NOMO-1 (cell line): ENCODE measurements at regions not wholly inside any gene's neighbourhood (a gene's known extent, or its start where the extent isn't known, plus 50 kb on each side); places are given as distances from the start of the nearest gene placed in this dataset.
"Not testable (repeated sequence)": the region's sequence is repeated elsewhere in the genome, so short reads cannot be mapped to it uniquely, and the experiment has no call there.

Experiments used
- DNase-seq, 2 experiments: peaks; one replicate each; lab custom pipeline; 2025; ENCODE audit not compliant: unreplicated experiment in 2 of 2; lab: John Stamatoyannopoulos, UW

GRCh38 chr10:105757302-105757701 lies 1116.2 kb downstream of the SORCS3 start:
- no peak for DNase-seq

DNA sequence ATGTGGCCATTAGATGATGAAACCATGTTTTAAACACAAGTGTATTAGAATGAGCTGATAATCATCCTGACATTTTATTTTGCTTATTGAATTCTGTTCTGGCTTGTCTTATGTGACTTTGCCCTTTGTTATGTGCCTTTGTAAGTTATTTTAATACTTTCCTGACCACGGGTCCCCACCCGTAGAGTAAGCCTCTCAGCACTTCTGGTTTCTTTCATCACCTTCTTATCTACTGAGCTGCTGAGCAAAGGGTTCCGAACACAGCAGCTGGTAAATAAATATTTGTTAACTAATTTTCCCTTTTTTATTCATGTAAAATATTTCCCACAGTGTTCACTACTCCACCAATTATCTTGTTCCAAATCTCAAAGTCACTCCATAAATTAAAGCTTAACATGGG lies 1115.3 kb downstream of the SORCS3 start:
- DNase-seq = no peak

DNA sequence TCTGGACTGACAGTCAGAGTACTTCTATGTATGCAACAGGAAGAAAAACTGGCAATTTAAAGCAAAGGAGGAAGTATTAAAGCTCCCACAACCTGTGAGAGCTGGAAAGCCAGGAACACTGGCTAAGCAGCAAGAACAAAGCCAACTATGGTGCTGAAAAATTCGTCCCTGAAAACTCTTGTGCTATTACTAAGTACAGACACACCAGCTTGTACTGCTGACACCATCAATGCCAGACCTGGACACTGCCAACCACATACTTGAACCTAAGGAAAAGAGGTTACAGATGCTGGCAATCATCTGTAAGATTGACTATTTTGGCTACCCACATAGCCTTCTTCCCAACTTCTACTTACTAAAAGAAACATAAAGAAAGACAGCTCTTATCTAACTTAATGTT lies 1110.6 kb downstream of the SORCS3 start:
- no peak for DNase-seq

- no peak for DNase-seq
Measured at GRCh38 chr10:105745596-105746148, 1104.6 kb downstream of the SORCS3 start.

DNA sequence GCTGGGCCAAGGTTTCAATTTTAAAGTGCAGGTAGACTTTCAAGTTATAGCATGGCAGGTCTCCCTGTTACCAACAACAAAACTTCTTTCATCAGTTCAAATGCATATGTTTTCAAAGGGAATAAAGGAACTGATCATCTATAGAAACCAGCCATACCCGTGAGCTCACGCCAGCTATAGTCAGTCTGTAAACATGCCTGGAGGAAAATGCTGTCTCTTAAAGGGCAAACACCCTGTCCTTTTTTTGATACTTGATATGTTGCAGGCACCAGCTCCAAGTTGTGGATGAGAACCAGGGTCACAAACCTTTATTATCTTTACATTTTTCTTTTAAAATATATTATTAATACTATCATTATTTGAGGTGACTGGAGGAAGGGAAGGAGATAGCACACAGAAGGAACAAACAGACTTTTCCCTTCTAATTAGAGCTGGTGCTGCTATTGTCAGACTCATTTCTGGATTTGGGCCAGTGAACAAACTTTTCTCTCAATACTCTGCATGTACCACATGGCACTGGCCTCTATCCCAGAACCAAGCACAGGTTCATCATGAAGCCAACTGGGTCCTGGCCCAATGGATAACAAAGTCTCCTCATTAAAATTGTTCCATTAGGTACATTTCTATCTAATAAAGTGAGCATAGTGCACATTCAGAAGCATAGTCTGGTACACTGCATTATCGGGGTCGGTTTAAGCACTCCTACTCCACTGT lies 1102.4 kb downstream of the SORCS3 start:
- no peak for DNase-seq

DNA sequence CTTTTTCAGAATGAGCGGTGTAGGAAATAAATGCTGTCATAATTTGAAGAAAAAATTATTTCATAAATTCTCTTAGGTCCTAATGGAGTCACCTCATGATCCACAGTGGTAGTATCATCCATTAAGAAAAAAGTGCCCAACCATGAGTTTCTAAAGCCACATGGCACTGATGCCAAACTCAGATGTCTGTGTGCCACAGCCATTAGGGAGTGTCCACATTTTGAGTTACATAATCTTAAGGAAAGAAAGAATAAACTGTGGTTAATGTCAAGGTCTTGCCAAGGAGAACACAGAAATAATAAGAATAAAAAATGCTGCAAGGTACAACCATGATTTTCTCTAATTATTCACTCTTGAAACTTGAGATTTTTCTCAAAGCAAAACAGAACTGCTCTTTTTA lies 1101.8 kb downstream of the SORCS3 start:
- no peak for DNase-seq

DNA sequence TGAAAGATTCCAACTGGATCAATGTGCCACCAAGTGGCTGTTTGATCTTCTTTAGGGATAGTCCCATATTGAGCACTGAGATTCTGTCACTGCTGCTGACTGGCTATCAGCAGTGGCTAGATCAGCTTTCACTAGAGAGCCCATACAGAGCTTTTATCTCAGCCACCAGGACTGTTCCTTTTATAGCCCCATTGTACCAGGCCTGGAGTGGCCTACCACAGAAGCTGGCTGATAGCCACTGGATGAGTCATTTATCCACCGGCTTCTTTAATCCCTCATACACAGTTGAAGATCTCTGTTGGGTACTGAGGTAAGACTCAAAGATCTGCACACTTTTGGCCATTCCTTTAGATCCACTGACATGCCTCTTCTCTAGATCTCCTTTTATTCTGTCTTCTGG lies 1101.1 kb downstream of the SORCS3 start:
- no peak for DNase-seq

DNA sequence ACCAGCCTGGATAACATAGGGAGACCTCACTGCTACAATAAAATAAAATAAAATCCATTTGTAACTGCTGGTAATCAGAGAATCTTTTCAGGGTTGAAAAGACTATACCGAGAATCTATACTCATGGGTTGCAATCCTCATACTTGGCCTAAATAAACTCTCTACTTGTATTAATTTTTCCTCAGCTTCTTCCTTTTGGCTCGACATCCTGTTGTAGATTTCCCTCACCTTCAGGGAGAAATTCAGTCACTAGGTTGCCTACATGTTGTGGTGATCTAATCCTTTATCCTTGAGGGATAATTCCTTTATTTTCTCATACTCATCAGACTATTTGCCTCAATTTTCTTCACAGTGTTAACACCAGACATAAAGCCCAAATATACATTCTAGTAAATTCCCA lies 1093.4 kb downstream of the SORCS3 start:
- DNase-seq = no peak

- DNase-seq = no peak
Measured at GRCh38 chr10:105733924-105734323, 1092.8 kb downstream of the SORCS3 start.

DNA sequence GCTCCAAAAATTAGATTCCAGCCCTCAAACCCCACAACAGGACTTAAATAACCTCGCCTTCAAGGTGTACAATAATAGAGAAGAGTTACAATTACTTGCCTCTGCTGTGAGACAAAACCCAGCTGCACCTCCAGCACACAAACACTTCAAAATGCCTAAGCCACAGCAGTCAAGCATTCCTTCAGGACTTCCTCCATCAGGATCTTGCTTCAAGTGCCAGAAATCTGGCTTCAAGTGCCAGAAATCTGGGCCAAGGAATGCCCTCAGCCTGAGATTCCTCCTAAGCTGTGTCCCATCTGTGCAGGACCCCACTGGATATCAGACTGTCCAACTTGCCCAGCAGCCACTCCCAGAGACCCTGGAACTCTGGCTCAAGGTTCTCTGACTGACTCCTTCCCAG lies 1088.3 kb downstream of the SORCS3 start:
- no peak for DNase-seq

DNA sequence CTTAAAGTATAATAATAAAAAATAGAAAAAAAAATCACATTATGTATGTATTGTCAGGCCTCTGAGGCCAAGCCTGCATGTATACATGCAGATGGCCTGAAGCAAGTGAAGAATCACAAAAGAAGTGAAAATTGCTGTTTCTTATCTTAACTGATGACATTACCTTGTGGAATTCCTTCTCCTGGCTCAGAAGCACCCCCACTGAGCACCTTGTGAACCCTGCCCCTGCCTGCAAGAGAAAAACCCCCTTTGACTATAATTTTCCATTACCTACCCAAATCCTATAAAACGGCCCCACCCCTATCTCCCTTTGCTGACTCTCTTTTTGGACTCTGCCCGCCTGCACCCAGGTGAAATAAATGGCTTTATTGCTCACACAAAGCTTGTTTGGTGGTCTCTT lies 1086.5 kb downstream of the SORCS3 start:
- DNase-seq = not testable (repeated sequence)

GRCh38 chr10:105727131-105727530 lies 1086.0 kb downstream of the SORCS3 start:
- DNase-seq = no peak

DNA sequence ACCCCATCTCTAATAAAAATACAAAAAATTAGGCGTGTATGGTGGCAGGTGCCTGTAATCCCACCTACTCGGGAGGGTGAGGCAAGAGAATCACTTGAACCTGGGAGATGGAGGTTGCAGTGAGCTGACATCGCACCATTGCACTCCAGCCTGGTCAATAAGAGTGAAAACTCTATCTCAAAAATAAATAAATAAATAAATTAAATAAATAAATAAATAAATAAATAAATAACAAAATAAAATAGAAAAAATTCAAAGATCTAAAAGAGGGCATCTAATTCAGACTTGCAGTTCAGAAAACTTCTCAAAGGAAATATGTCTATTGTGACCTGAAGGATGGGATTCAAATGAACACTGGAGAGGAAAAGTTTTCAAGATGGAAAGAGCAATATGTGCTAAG lies 1085.1 kb downstream of the SORCS3 start:
- DNase-seq = no peak

GRCh38 chr10:105725007-105725406 lies 1083.9 kb downstream of the SORCS3 start:
- no peak for DNase-seq

GRCh38 chr10:105718207-105718995 lies 1077.3 kb downstream of the SORCS3 start:
- DNase-seq = peak; percentile 12 to 59

DNA sequence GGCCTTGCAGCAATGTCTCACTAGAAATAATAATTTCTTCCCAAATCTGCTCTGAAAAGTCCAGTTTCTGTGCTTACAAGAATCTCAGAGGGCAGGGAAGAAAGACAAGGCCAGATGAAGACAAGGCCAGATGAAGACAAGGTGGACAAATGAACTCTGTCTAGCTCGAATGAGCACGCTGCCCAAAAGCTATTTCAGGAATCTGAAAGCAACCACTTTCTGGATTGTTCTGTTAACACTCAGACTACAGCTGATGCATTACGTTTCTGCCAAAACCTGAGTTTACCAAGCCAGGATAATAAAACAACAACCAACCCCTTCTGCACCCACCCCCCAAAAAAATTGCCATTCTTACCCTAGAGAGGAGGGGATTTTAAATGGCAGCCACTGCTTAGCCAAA lies 1073.6 kb downstream of the SORCS3 start:
- DNase-seq = no peak

GRCh38 chr10:105707603-105708002 lies 1066.5 kb downstream of the SORCS3 start:
- peak in 1 of 2 experiments; percentile 41 for DNase-seq

DNA sequence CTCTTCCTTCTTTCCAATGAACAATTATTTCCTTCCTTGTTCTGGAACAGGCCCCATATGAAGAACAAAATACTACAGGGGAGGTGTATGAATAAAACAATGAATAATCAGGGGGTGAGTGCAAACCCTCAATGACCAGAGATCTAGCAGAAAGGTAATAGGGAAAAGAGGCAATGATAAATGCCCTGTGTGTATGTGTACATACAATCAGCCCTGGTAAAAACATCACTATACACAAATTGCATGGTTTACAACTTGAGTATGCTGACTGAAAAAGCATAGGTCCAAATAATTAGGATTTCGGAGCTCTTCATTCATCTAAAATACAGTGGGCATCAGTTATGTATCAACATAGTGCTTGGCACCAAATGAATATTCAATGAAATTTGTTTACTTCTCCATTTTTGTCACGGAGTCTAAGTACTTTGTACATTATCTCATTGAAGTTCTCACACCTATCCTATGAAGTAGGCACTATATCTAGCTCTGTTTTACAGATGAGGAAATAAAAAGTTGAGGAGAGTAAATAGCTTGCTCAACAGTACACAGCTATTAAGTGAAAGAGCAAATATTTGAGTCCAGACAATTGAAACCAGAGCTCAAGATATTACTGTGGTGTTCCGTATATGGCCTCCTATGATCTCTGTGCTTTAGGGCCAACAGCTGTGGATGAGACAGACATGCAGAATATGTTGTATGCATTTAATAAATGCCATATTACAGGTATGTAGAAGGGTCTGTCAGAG lies 1065.4 kb downstream of the SORCS3 start:
- DNase-seq = no peak

GRCh38 chr10:105702211-105702610 lies 1061.1 kb downstream of the SORCS3 start:
- no peak for DNase-seq

GRCh38 chr10:105700218-105700617 lies 1059.1 kb downstream of the SORCS3 start:
- no peak for DNase-seq

DNA sequence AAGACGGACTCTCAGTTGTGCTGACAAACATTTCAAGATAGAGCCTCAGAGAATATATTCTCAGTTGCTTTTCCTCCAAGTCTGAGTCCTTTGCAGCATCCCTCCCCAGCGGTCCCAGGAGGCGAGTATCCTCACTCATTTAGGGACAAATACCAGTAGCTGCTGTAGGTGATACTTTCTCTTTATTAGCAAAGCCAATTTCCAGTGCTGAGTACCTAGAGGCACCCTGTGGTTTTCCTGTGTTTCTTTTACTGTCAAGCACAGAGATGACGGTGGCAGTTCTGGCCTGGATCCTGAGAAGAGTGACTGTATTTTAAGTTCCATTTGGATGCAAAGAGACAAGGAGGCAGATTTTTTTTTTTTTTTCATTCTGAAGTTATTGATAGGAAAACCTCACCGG lies 1058.4 kb downstream of the SORCS3 start:
- no peak for DNase-seq
